Hepatocyte (in vitro differentiated cells): ENCODE measurements at regions not wholly inside any gene's neighbourhood (a gene's known extent, or its start where the extent isn't known, plus 50 kb on each side); places are given as distances from the start of the nearest gene placed in this dataset.

Experiments used
- DNase-seq: peaks from one replicate; pipeline ENCODE4 v3.0.0-alpha.2; 2016; ENCODE audit warnings: low spot score
- H2AFZ ChIP-seq: fragments of 200-600 bp; sonication (generic); 2 replicates; pipeline ENCODE4 v1.6.0; 2016; ENCODE audit warnings: antibody characterized with exemption, mild to moderate bottlenecking
- H3K27ac ChIP-seq: fragments of 200-600 bp; sonication (generic); 2 replicates; pipeline ENCODE4 v1.5.1; 2016; ENCODE audit warnings: mild to moderate bottlenecking
- H3K27me3 ChIP-seq: fragments of 200-600 bp; sonication (generic); 2 replicates; pipeline ENCODE4 v1.6.1; 2016
- H3K36me3 ChIP-seq: fragments of 200-600 bp; sonication (generic); replicated peaks from 2 replicates; pipeline ENCODE4 v1.5.1; 2016; ENCODE audit warnings: low read depth; ENCODE audit not compliant: insufficient read depth
- H3K4me1 ChIP-seq: fragments of 200-600 bp; sonication (generic); 2 replicates; pipeline ENCODE4 v1.5.1; 2016; ENCODE audit warnings: mild to moderate bottlenecking, moderate library complexity; ENCODE audit not compliant: insufficient read depth
- H3K4me2 ChIP-seq: fragments of 200-600 bp; sonication (generic); 2 replicates; pipeline ENCODE4 v1.6.0; 2016
- H3K4me3 ChIP-seq: fragments of 200-600 bp; sonication (generic); 2 replicates; pipeline ENCODE4 v1.5.1; 2016; ENCODE audit warnings: mild to moderate bottlenecking
- H3K79me2 ChIP-seq: fragments of 200-600 bp; sonication (generic); 2 replicates; pipeline ENCODE4 v1.6.0; 2017; ENCODE audit warnings: mild to moderate bottlenecking
- H3K9me2 ChIP-seq: fragments of 200-600 bp; sonication (generic); replicated peaks from 2 replicates; pipeline ENCODE4 v1.6.0; 2017; ENCODE audit warnings: mild to moderate bottlenecking; ENCODE audit not compliant: insufficient read depth
- H3K9me3 ChIP-seq: fragments of 200-600 bp; sonication (generic); 2 replicates; pipeline ENCODE4 v1.5.1; 2016; ENCODE audit warnings: low read depth, mild to moderate bottlenecking
- H4K20me1 ChIP-seq: fragments of 200-600 bp; sonication (generic); 2 replicates; pipeline ENCODE4 v1.6.0; 2016; ENCODE audit warnings: mild to moderate bottlenecking; ENCODE audit not compliant: insufficient read depth, poor library complexity, severe bottlenecking
- EZH2 ChIP-seq: fragments of 200-600 bp; sonication (generic); IDR thresholded peaks from 2 replicates; pipeline ENCODE4 v1.6.1; 2016; ENCODE audit warnings: antibody characterized with exemption, mild to moderate bottlenecking, borderline replicate concordance
- EZH2phosphoT487 ChIP-seq: fragments of 200-600 bp; sonication (generic); IDR thresholded peaks from one replicate; pipeline ENCODE4 v1.6.1; 2018; ENCODE audit warnings: antibody characterized with exemption, mild to moderate bottlenecking, low read depth, moderate library complexity; ENCODE audit not compliant: unreplicated experiment, severe bottlenecking
- WGBS: methylation state at CpG from one replicate; pipeline ENCODE4 v1.1.6; 2016; ENCODE audit warnings: low lambda C conversion rate; ENCODE audit errors: missing lambda C conversion rate; 5-methylcytosine and 5-hydroxymethylcytosine counted together
- TF ChIP-seq, protein P1 (sequence below): fragments of 200-600 bp; sonication (generic); IDR thresholded peaks from 2 replicates; pipeline ENCODE4 v1.5.1; 2016; ENCODE audit warnings: antibody characterized with exemption, mild to moderate bottlenecking; ENCODE audit not compliant: poor library complexity

DNA sequence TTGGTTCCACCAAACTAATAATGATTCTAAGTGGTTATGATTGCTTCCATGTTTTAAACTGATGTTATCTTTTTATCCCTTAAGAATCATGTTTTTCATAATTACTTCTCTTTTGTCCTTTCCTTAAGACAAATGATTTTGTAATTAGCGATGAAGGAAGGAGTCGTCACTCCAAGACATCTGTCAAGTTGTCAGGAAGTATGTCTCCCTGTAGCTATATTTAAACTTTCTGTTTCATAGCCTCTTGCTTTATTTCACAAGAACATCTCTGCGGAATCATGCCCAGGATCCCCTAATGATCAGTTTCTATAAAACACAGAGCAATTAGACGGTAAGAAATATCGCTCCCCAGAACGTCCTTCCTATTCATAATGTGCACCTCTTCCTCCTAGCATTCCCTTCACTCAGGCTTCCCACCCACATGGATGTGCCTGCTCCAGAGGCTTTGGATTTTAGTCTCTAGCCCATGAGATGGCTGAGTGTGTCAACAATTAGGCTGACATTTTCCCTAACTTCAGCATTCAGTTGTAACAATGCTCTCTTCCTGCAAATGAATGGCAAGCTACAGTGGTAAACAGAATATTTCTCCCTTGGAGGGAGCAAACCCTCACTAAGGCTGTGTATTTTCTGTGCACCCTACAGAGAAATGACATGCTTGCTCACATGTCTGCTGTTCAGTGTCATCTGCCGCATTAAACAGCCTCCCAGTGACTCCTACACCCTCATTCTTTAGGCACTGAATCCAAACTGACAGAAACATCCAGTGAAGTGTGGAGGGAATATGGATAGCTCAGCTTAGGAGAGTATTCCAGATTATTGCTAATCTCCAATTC is 879.6 kb upstream of the CELF4 start:
- H3K27ac ChIP-seq, result no peak overlapping the region
- no peak overlapping the region for H3K4me3 ChIP-seq
- H3K9me3 ChIP-seq, result no peaks in the 10 kb centered on the region
- 77% methylated on average over 7 of the region's 7 CpGs for WGBS
- H2AFZ ChIP-seq, result no peak overlapping the region
- H3K27me3 ChIP-seq, result no peaks in the 10 kb centered on the region
- TF ChIP-seq EZH2 (no peak), EZH2phosphoT487 (no peak)
- H3K4me2 ChIP-seq, result no peak overlapping the region
- H4K20me1 ChIP-seq, result no peaks in the 10 kb centered on the region
- no peak for DNase-seq
- H3K36me3 ChIP-seq, result no peaks in the 10 kb centered on the region
- no peaks in the 10 kb centered on the region for H3K79me2 ChIP-seq
- H3K4me1 ChIP-seq, result no peaks in the 10 kb centered on the region
- H3K9me2 ChIP-seq, result no peaks in the 10 kb centered on the region

DNA sequence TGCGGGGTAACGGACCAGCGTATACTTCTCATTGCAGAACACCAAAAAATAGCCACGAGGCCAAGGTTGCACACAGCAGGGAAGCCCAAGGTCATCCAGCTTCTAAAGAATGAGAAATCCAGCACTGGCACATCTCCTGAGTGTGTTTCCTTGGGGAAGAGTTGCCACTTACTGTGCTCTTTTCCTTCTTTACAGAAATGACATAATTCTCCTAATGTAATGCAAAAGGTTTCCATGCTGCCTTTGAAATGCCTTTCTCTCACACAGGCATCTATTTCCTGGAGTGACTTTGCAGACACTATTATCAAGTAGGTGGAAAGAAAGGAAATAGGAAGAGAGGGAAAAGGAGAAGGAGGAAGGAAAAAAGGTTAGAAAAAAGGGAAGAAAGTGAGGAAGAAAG is 862.1 kb upstream of the CELF4 start:
- Histone ChIP-seq H3K4me3 (no peak overlapping the region), H4K20me1 (no peaks in the 10 kb centered on the region), H2AFZ (no peak overlapping the region), H3K36me3 (no peaks in the 10 kb centered on the region), H3K4me2 (no peak overlapping the region), H3K79me2 (no peaks in the 10 kb centered on the region), H3K27ac (no peak overlapping the region), H3K9me2 (no peaks in the 10 kb centered on the region), H3K27me3 (no peaks in the 10 kb centered on the region), H3K4me1 (no peaks in the 10 kb centered on the region), H3K9me3 (no peaks in the 10 kb centered on the region)
- no peak for TF ChIP-seq EZH2phosphoT487
- TF ChIP-seq, protein P1, sequence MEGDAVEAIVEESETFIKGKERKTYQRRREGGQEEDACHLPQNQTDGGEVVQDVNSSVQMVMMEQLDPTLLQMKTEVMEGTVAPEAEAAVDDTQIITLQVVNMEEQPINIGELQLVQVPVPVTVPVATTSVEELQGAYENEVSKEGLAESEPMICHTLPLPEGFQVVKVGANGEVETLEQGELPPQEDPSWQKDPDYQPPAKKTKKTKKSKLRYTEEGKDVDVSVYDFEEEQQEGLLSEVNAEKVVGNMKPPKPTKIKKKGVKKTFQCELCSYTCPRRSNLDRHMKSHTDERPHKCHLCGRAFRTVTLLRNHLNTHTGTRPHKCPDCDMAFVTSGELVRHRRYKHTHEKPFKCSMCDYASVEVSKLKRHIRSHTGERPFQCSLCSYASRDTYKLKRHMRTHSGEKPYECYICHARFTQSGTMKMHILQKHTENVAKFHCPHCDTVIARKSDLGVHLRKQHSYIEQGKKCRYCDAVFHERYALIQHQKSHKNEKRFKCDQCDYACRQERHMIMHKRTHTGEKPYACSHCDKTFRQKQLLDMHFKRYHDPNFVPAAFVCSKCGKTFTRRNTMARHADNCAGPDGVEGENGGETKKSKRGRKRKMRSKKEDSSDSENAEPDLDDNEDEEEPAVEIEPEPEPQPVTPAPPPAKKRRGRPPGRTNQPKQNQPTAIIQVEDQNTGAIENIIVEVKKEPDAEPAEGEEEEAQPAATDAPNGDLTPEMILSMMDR, result no peak
- DNase-seq, result no peak
- 68% methylated on average over 4 of the region's 4 CpGs for WGBS

DNA sequence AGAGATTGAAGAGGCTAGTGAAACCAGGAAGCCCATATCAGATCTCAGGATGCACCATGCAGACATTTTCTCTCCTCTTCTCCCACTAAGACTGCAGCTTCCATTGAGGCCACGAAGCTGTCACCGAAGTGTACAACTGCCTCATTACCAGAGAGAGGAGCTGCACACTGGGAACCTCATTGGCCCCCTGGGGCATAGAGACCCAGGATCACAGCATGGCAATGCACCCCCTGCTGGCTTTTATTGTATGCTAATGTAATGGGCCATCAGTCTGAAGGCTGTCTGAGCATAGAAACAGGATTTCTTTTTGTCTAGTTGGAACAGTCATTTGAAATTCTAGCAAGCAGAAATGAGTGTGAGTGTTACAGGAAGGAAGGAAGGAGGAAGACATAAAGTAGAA is 861.6 kb upstream of the CELF4 start:
- Histone ChIP-seq H4K20me1 (no peaks in the 10 kb centered on the region), H3K4me3 (no peak overlapping the region), H3K9me3 (no peaks in the 10 kb centered on the region), H2AFZ (no peak overlapping the region), H3K27me3 (no peaks in the 10 kb centered on the region), H3K9me2 (no peaks in the 10 kb centered on the region), H3K4me2 (no peak overlapping the region), H3K79me2 (no peaks in the 10 kb centered on the region), H3K27ac (no peak overlapping the region), H3K4me1 (no peaks in the 10 kb centered on the region), H3K36me3 (no peaks in the 10 kb centered on the region)
- WGBS, result 90% methylated on average over 2 of the region's 2 CpGs
- no peak for DNase-seq
- no peak for TF ChIP-seq EZH2phosphoT487
- no peak for TF ChIP-seq EZH2
- TF ChIP-seq, protein P1, result no peak

DNA sequence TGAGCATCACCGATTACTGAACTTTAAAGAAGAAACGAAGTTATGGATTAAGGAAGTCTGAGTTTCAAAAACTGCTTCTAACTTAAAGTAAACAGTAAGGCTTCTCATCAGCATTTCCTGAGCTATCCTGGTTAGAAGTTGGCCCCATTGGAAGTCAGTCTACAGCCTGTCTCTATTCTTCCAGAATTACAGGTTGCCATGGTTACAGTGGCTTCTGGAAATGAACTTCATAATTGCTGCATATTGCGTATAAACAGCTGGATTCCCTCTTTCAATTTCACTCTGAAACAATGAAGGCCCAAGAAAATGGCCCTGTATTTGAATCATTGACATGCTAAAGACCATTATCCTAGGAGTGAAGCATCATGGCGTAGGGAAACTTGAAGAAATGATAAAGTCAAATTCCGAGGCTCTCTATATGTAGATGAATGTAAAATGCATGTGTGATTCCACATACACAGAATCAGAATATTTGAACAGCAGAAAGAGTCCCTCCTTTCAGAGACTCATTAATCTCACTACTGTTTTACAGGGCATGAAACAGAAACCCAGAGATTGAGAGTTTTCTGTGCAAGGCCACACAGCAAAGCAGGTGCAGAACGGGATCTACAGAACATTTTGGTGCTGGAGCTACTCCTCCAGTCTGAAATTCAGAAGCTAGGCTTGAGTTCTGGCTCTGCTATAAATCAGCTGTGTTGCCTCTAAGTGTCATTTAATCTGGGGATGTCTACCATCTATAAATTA is 856.4 kb upstream of the CELF4 start:
- Histone ChIP-seq H3K4me2 (no peak overlapping the region), H2AFZ (no peak overlapping the region), H4K20me1 (no peaks in the 10 kb centered on the region), H3K27me3 (no peaks in the 10 kb centered on the region), H3K4me3 (no peak overlapping the region), H3K9me2 (no peaks in the 10 kb centered on the region), H3K27ac (no peak overlapping the region), H3K9me3 (no peaks in the 10 kb centered on the region), H3K79me2 (no peaks in the 10 kb centered on the region), H3K36me3 (no peaks in the 10 kb centered on the region), H3K4me1 (no peaks in the 10 kb centered on the region)
- TF ChIP-seq, protein P1, result no peak
- TF ChIP-seq EZH2, result no peak
- TF ChIP-seq EZH2phosphoT487, result no peak
- WGBS, result 93% methylated on average over 6 of the region's 6 CpGs
- no peak for DNase-seq
